CD4-positive, CD25-positive, alpha-beta regulatory T cell (primary cell): ENCODE measurements at regions not wholly inside any gene's neighbourhood (a gene's known extent, or its start where the extent isn't known, plus 50 kb on each side); places are given as distances from the start of the nearest gene placed in this dataset.

Experiments used
- ATAC-seq, 2 donors: fragments of 150-1000 bp; cut with Tn5 transposase; one replicate each; pipeline ENCODE4 v1.10.0; 2021; ENCODE audit warnings: low read depth in 2 of 2, moderate number of reproducible peaks in 2 of 2, moderate library complexity in 1 of 2
- DNase-seq, 3 donors: peaks; one replicate each; pipeline versions ENCODE4 v3.0.0 to v3.0.0-alpha.2; 2012 to 2022; ENCODE audit warnings: mixed read lengths in 1 of 3
- H3K27ac ChIP-seq: one replicate; pipeline ENCODE4 v1.7.0; 2013; ENCODE audit warnings: mild to moderate bottlenecking, low read length; ENCODE audit not compliant: insufficient read depth, poor library complexity, severe bottlenecking
- H3K27me3 ChIP-seq: one replicate; pipeline ENCODE4 v1.7.0; 2013; ENCODE audit warnings: low read length; ENCODE audit not compliant: control insufficient read depth, insufficient read depth
- H3K36me3 ChIP-seq: one replicate; pipeline ENCODE4 v1.7.0; 2013; ENCODE audit warnings: mild to moderate bottlenecking, low read length, moderate library complexity; ENCODE audit not compliant: control insufficient read depth, insufficient read depth
- H3K4me1 ChIP-seq: 2 replicates; pipeline ENCODE4 v1.7.0; 2013; ENCODE audit warnings: mild to moderate bottlenecking, low read length; ENCODE audit not compliant: insufficient read depth, control insufficient read depth, poor library complexity, severe bottlenecking
- H3K4me3 ChIP-seq: one replicate; pipeline ENCODE4 v1.7.0; 2013; ENCODE audit warnings: low read depth, mild to moderate bottlenecking, low read length, moderate library complexity
- H3K9me3 ChIP-seq, 2 experiments: 1 replicate in 1 of 2; 2 replicates in 1 of 2; pipeline ENCODE4 v1.7.0; 2013; ENCODE audit warnings: low read length in 2 of 2, mild to moderate bottlenecking in 1 of 2, moderate library complexity in 1 of 2; ENCODE audit not compliant: control insufficient read depth in 2 of 2
- H3K27ac Mint-ChIP-seq, 3 donors: one replicate each; pipeline ENCODE4 v1.8.0; 2020 to 2022; ENCODE audit warnings: mild to moderate bottlenecking in 3 of 3, mixed read lengths in 3 of 3, moderate library complexity in 2 of 3
- H3K27me3 Mint-ChIP-seq: one replicate; pipeline ENCODE4 v1.8.0; 2022; ENCODE audit warnings: mild to moderate bottlenecking, mixed read lengths
- H3K36me3 Mint-ChIP-seq: one replicate; pipeline ENCODE4 v1.8.0; 2020; ENCODE audit warnings: mixed read lengths
- H3K4me1 Mint-ChIP-seq, 4 donors: one replicate each; pipeline ENCODE4 v1.8.0; 2020 to 2022; ENCODE audit warnings: mixed read lengths in 4 of 4, mild to moderate bottlenecking in 1 of 4
- H3K4me3 Mint-ChIP-seq, 4 donors: one replicate each; pipeline ENCODE4 v1.8.0; 2020 to 2022; ENCODE audit warnings: mild to moderate bottlenecking in 4 of 4, mixed read lengths in 4 of 4, moderate library complexity in 3 of 4
- H3K9me3 Mint-ChIP-seq, 7 donors: one replicate each; pipeline ENCODE4 v1.8.0; 2020 to 2022; ENCODE audit warnings: mixed read lengths in 7 of 7, mild to moderate bottlenecking in 3 of 7, moderate library complexity in 2 of 7

GRCh38 chr4:65190780-65191179, 479.5 kb downstream of the EPHA5 start:
- Mint-ChIP-seq H3K4me3 (no peak overlapping the region), H3K4me1 (no peaks in the 10 kb centered on the region), H3K27me3 (no peaks in the 10 kb centered on the region), H3K36me3 (no peaks in the 10 kb centered on the region), H3K9me3 (peaks cover 2 to 13% (median 5%) of the 10 kb centered on the region in 7 donors), H3K27ac (no peak overlapping the region)
- H3K27me3 ChIP-seq: no peaks in the 10 kb centered on the region
- ATAC-seq (no peak), DNase-seq (no peak)
- no peaks in the 10 kb centered on the region for H3K4me1 ChIP-seq
- no peak overlapping the region for H3K4me3 ChIP-seq
- no peak overlapping the region for H3K27ac ChIP-seq
- no peaks in the 10 kb centered on the region for H3K9me3 ChIP-seq
- H3K36me3 ChIP-seq: no peaks in the 10 kb centered on the region

GRCh38 chr4:65175585-65175984, 494.7 kb downstream of the EPHA5 start:
- no peak overlapping the region for H3K27ac ChIP-seq
- ATAC-seq: no peak
- no peak for DNase-seq
- no peaks in the 10 kb centered on the region for H3K36me3 Mint-ChIP-seq
- H3K27me3 ChIP-seq: no peaks in the 10 kb centered on the region
- H3K4me1 ChIP-seq: no peaks in the 10 kb centered on the region
- peaks cover 0 to 3% of the 10 kb centered on the region in 2 experiments for H3K9me3 ChIP-seq
- H3K4me1 Mint-ChIP-seq: no peaks in the 10 kb centered on the region
- H3K27ac Mint-ChIP-seq: no peak overlapping the region
- H3K4me3 ChIP-seq: no peak overlapping the region
- H3K4me3 Mint-ChIP-seq: no peak overlapping the region
- no peaks in the 10 kb centered on the region for H3K36me3 ChIP-seq
- no peaks in the 10 kb centered on the region for H3K27me3 Mint-ChIP-seq
- H3K9me3 Mint-ChIP-seq: peaks cover 0 to 14% (median 5%) of the 10 kb centered on the region in 7 donors

- Mint-ChIP-seq H3K27ac (no peak overlapping the region), H3K4me3 (no peak overlapping the region), H3K27me3 (no peaks in the 10 kb centered on the region), H3K4me1 (no peaks in the 10 kb centered on the region), H3K36me3 (no peaks in the 10 kb centered on the region), H3K9me3 (peaks cover 0 to 16% (median 5%) of the 10 kb centered on the region in 7 donors)
- Histone ChIP-seq H3K4me1 (no peaks in the 10 kb centered on the region), H3K9me3 (peaks cover 3 to 4% of the 10 kb centered on the region in 2 experiments), H3K27ac (no peak overlapping the region), H3K36me3 (no peaks in the 10 kb centered on the region), H3K27me3 (no peaks in the 10 kb centered on the region), H3K4me3 (no peak overlapping the region)
- DNase-seq: no peak
- ATAC-seq: no peak
These were observed 499.3 kb downstream of the EPHA5 start for GRCh38 chr4:65170768-65171514.

GRCh38 chr4:65167719-65168118, 502.6 kb downstream of the EPHA5 start:
- Mint-ChIP-seq H3K9me3 (peaks cover 0 to 7% (median 4%) of the 10 kb centered on the region in 7 donors), H3K4me1 (no peaks in the 10 kb centered on the region)
- ATAC-seq: no peak

GRCh38 chr4:65152205-65152604, 518.1 kb downstream of the EPHA5 start:
- Mint-ChIP-seq H3K36me3 (no peaks in the 10 kb centered on the region), H3K27me3 (no peaks in the 10 kb centered on the region), H3K4me3 (no peak overlapping the region), H3K9me3 (peaks cover 0 to 7% (median 2%) of the 10 kb centered on the region in 7 donors), H3K27ac (no peak overlapping the region), H3K4me1 (no peaks in the 10 kb centered on the region)
- H3K4me3 ChIP-seq: no peak overlapping the region
- ATAC-seq (no peak), DNase-seq (no peak)
- H3K4me1 ChIP-seq: no peaks in the 10 kb centered on the region
- no peaks in the 10 kb centered on the region for H3K27me3 ChIP-seq
- no peaks in the 10 kb centered on the region for H3K36me3 ChIP-seq
- H3K9me3 ChIP-seq: peaks cover 3 to 4% of the 10 kb centered on the region in 2 experiments
- H3K27ac ChIP-seq: no peak overlapping the region

More at GRCh38 chr4:65167719-65168118, 502.6 kb downstream of the EPHA5 start:
- Mint-ChIP-seq H3K27ac (no peak overlapping the region), H3K4me3 (no peak overlapping the region), H3K36me3 (no peaks in the 10 kb centered on the region), H3K27me3 (no peaks in the 10 kb centered on the region)
- Histone ChIP-seq H3K4me3 (no peak overlapping the region), H3K27ac (no peak overlapping the region), H3K36me3 (no peaks in the 10 kb centered on the region), H3K9me3 (peaks cover 0 to 4% of the 10 kb centered on the region in 2 experiments), H3K27me3 (no peaks in the 10 kb centered on the region), H3K4me1 (no peaks in the 10 kb centered on the region)
- DNase-seq: no peak

- H3K4me3 Mint-ChIP-seq: no peak overlapping the region
- Histone ChIP-seq H3K9me3 (peaks cover 0 to 9% of the 10 kb centered on the region in 2 experiments), H3K27ac (no peak overlapping the region), H3K36me3 (no peaks in the 10 kb centered on the region), H3K4me3 (no peak overlapping the region), H3K4me1 (no peaks in the 10 kb centered on the region), H3K27me3 (no peaks in the 10 kb centered on the region)
- no peak for DNase-seq
- no peak overlapping the region for H3K27ac Mint-ChIP-seq
- H3K36me3 Mint-ChIP-seq: no peaks in the 10 kb centered on the region
- H3K4me1 Mint-ChIP-seq: no peaks in the 10 kb centered on the region
- ATAC-seq: no peak
- no peaks in the 10 kb centered on the region for H3K27me3 Mint-ChIP-seq
- peaks cover 3 to 31% (median 14%) of the 10 kb centered on the region in 7 donors for H3K9me3 Mint-ChIP-seq
These were observed 530.3 kb downstream of the EPHA5 start for GRCh38 chr4:65139998-65140397.

GRCh38 chr4:65126200-65126599, 544.1 kb downstream of the EPHA5 start:
- Mint-ChIP-seq H3K4me3 (no peak overlapping the region), H3K27me3 (no peaks in the 10 kb centered on the region), H3K4me1 (no peaks in the 10 kb centered on the region), H3K36me3 (no peaks in the 10 kb centered on the region), H3K27ac (no peak overlapping the region), H3K9me3 (peaks cover 0 to 17% (median 4%) of the 10 kb centered on the region in 7 donors)
- H3K27ac ChIP-seq: no peak overlapping the region
- no peaks in the 10 kb centered on the region for H3K36me3 ChIP-seq
- no peaks in the 10 kb centered on the region for H3K4me1 ChIP-seq
- H3K4me3 ChIP-seq: no peak overlapping the region
- H3K9me3 ChIP-seq: no peaks in the 10 kb centered on the region
- DNase-seq: no peak
- ATAC-seq: no peak
- H3K27me3 ChIP-seq: no peaks in the 10 kb centered on the region

- no peak overlapping the region for H3K27ac ChIP-seq
- Mint-ChIP-seq H3K9me3 (peaks cover 0 to 33% (median 6%) of the 10 kb centered on the region in 7 donors), H3K4me1 (no peaks in the 10 kb centered on the region), H3K27ac (no peak overlapping the region), H3K36me3 (no peaks in the 10 kb centered on the region), H3K27me3 (no peaks in the 10 kb centered on the region), H3K4me3 (no peak overlapping the region)
- H3K27me3 ChIP-seq: no peaks in the 10 kb centered on the region
- no peaks in the 10 kb centered on the region for H3K9me3 ChIP-seq
- DNase-seq (no peak), ATAC-seq (no peak)
- H3K4me3 ChIP-seq: no peak overlapping the region
- no peaks in the 10 kb centered on the region for H3K4me1 ChIP-seq
- H3K36me3 ChIP-seq: no peaks in the 10 kb centered on the region
These were observed 550.0 kb downstream of the EPHA5 start for GRCh38 chr4:65120287-65120686.
